ENCODE measurements at regions not wholly inside any gene's neighbourhood (a gene's known extent, or its start where the extent isn't known, plus 50 kb on each side); places are given as distances from the start of the nearest gene placed in this dataset.

DNA sequence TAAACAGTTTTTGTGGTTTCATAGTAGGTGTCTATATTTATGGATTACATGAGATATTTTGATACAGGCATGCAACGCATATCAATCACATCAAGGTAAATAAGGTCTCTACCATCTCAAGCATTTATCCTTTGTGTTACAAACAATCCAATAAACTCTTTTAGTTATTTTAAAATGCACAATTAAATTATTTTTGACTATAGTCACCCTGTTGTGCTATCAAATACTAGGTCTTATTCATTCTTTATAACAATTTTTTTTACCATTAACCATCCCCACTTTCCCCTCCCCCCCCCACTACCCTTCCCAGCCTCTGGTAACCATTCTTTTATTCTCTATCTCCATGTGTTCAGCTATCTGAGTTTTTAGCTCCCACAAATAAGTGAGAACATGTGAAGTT lies 175.7 kb upstream of the FBXO33 start:
- no peak overlapping the region for H3T11ph ChIP-seq (ENCODE audit: low read length)
- no peaks in the 10 kb centered on the region for H3K27me3 ChIP-seq (ENCODE audit: insufficient read depth, low read length)
- no peak overlapping the region for H2BK15ac ChIP-seq (ENCODE audit: low read depth, low read length)
- no peaks in the 10 kb centered on the region; the same call in none of the 2 replicates for H3K27me3 Mint-ChIP-seq (ENCODE audit: low read depth)
- H2AK5ac ChIP-seq (ENCODE audit: insufficient read length, low read length): no peak overlapping the region
- no peak overlapping the region for H3K27ac Mint-ChIP-seq
- no peak overlapping the region for H3K4me3 Mint-ChIP-seq
- no peak overlapping the region for H3K9ac ChIP-seq (ENCODE audit: extremely low read depth, insufficient read length, low read length)
- H3K36me3 Mint-ChIP-seq (ENCODE audit: insufficient read depth in 1 of 3, low read depth in 3 of 3): no peaks in the 10 kb centered on the region
- H3K23me2 ChIP-seq (ENCODE audit: insufficient read length, low read depth, low read length, poor library complexity, severe bottlenecking): no peaks in the 10 kb centered on the region
- H3K23ac ChIP-seq (ENCODE audit: insufficient read length, low read depth, low read length): no peak overlapping the region
- H3K4ac ChIP-seq (ENCODE audit: low read depth, low read length): no peak overlapping the region
- no peak for DNase-seq
- no peak overlapping the region for H3K4me2 ChIP-seq (ENCODE audit: insufficient read depth, insufficient read length, low read length)
- no peak overlapping the region for H4K5ac ChIP-seq (ENCODE audit: insufficient read length, low read depth, low read length)
- H4K20me1 ChIP-seq (ENCODE audit: control insufficient read depth, insufficient read depth, insufficient read length): no peaks in the 10 kb centered on the region
- H3K14ac ChIP-seq (ENCODE audit: insufficient read depth, low read length): no peak overlapping the region
- no CpG with 5 or more reads among the region's 1 CpG for WGBS (ENCODE audit: extremely low coverage, insufficient read length, low lambda C conversion rate)
- H4K8ac ChIP-seq (replicated peaks; ENCODE audit: insufficient read length, low read depth, low read length): no peak overlapping the region
- H2BK5ac ChIP-seq (ENCODE audit: insufficient read length, low read length): no peak overlapping the region
- no peaks in the 10 kb centered on the region for H3K4me1 ChIP-seq (ENCODE audit: insufficient read depth, low read length)
- H3K79me1 ChIP-seq (ENCODE audit: insufficient read depth, low read depth, low read length, poor library complexity, severe bottlenecking): no peaks in the 10 kb centered on the region
- H3K4me1 Mint-ChIP-seq: no peaks in the 10 kb centered on the region
- H3K9me3 Mint-ChIP-seq: no peaks in the 10 kb centered on the region
- no peak overlapping the region for H3K56ac ChIP-seq (ENCODE audit: insufficient read length, low read depth, low read length)
- no peaks in the 10 kb centered on the region for H3K9me3 ChIP-seq (ENCODE audit: control insufficient read depth, low read depth, low read length)
- no peak overlapping the region for H3K18ac ChIP-seq (ENCODE audit: insufficient read length, low read depth, low read length)
- H4K91ac ChIP-seq (ENCODE audit: insufficient read length, low read depth, low read length): no peak overlapping the region
- TF ChIP-seq, protein P1, sequence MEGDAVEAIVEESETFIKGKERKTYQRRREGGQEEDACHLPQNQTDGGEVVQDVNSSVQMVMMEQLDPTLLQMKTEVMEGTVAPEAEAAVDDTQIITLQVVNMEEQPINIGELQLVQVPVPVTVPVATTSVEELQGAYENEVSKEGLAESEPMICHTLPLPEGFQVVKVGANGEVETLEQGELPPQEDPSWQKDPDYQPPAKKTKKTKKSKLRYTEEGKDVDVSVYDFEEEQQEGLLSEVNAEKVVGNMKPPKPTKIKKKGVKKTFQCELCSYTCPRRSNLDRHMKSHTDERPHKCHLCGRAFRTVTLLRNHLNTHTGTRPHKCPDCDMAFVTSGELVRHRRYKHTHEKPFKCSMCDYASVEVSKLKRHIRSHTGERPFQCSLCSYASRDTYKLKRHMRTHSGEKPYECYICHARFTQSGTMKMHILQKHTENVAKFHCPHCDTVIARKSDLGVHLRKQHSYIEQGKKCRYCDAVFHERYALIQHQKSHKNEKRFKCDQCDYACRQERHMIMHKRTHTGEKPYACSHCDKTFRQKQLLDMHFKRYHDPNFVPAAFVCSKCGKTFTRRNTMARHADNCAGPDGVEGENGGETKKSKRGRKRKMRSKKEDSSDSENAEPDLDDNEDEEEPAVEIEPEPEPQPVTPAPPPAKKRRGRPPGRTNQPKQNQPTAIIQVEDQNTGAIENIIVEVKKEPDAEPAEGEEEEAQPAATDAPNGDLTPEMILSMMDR (conservative IDR thresholded peaks at IDR 0.05): no peak
- H3K79me2 ChIP-seq (ENCODE audit: insufficient read depth, low read length): no peaks in the 10 kb centered on the region
- H2AFZ ChIP-seq (ENCODE audit: low read length): no peak overlapping the region
- H2BK20ac ChIP-seq (ENCODE audit: low read depth, low read length, poor library complexity, severe bottlenecking): no peak overlapping the region
- no peak overlapping the region for H2BK120ac ChIP-seq (ENCODE audit: low read depth, low read length, poor library complexity, severe bottlenecking)
- no peak overlapping the region for H2BK12ac ChIP-seq (ENCODE audit: insufficient read length, low read depth, low read length)
- no peak overlapping the region for H3K27ac ChIP-seq (ENCODE audit: insufficient read length, low read depth, low read length)
